Fibroblast of gingiva (primary cell): ENCODE measurements at regions not wholly inside any gene's neighbourhood (a gene's known extent, or its start where the extent isn't known, plus 50 kb on each side); places are given as distances from the start of the nearest gene placed in this dataset.
"Not testable (repeated sequence)": the region's sequence is repeated elsewhere in the genome, so short reads cannot be mapped to it uniquely, and the experiment has no call there.

ENCODE experiments used
- DNase-seq: peaks from one replicate; pipeline ENCODE4 v3.0.0-alpha.2; 2011; ENCODE audit warnings: low read depth

GRCh38 chr10:31683682-31684081 lies 244.9 kb downstream of the ARHGAP12 start:
- DNase-seq, result no peak

- peak; percentile 26 for DNase-seq
These were observed 248.7 kb downstream of the ARHGAP12 start for GRCh38 chr10:31679936-31680335.

- DNase-seq, result no peak
These were observed 249.8 kb downstream of the ARHGAP12 start for GRCh38 chr10:31678575-31679516.

- no peak for DNase-seq
These were observed 250.5 kb downstream of the ARHGAP12 start for GRCh38 chr10:31678139-31678536.

DNA sequence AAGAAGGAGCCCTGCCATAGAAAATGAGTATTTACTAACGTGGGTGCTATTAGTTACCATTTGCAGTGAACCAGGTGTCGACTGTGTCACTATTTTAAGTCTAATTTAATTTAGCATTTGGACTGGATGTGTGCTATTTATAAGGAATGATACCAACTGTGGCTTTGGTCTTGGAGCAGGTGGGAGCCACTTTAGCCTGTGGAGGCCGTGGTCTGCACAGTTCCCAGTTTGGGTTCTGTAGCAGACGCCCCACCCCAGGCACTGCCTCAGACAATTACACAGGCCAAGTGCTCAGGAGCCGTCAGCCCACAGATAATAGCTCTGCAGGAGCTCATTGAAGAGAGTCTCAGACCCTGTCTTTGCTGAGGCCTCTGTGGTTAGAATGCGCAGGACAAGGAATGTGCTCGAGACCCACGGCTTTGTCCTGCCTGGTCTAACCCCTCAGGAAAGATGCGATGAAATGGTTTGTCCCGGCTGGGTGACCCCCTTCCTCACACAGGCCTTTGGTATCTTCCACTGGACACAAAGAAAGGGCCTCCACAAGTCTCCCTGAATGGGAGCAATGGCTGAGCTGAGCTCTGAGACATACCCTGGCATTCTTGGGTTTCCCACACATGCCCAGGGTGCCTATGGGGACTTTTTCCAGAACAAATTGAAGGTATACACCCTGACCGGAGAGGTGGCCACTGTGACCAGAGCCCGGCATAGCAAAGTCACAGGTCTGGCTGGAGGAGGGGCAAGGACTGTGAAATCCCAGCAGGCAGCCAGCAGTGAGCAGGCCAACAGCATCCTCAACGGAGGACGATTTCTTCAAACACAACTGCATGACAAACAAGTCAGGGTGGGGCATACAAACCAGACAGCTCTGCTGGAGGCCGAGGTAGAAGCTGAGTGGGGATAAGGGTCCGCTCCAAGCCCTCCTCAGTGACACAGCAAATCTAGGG lies 251.2 kb downstream of the ARHGAP12 start:
- DNase-seq, result no peak

GRCh38 chr10:31675726-31676125 lies 252.9 kb downstream of the ARHGAP12 start:
- DNase-seq, result no peak

DNA sequence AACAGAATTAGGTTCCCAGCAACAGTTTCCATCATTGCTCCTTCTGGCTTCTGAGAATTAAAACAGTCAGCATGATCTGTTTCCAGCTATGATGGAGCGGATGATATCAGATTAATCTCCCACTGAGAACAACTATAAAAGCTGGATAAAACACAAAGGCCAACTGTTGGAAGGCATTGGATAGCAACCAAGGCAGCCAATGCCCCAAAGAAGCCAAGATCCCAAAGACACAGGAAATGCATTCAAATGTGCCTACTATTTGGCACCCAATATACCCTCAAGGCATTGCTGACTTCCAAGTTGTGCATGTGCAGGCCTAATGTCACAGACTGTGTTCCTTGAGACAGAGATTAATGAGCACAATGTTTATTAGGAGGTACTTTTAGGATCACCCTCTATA lies 259.3 kb downstream of the ARHGAP12 start:
- peak; percentile 54 for DNase-seq

- no peak for DNase-seq
These were observed 260.3 kb downstream of the ARHGAP12 start for GRCh38 chr10:31668326-31668725.

DNA sequence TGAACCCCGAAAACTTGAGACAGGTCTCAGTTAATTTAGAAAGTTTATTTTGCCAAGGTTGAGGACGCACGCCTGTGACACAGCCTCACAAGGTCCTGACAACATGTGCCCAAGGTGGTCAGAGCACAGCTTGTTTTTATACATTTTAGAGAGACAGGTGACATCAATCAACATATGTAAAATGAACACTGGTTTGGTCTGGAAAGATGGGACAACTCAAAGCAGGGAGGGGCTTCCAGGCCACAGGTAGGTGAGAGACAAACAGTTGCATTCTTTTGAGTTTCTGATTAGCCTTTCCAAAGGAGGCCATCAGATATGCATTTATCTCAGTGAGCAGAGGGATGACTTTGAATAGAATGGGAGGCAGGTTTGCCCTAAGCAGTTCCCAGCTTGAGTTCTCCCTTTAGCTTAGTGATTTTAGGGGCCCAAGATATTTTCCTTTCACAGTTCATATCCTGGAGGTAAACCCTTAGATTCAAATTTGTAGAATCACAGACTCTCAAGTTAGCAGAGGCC lies 262.8 kb downstream of the ARHGAP12 start:
- not testable (repeated sequence) for DNase-seq

GRCh38 chr10:31664803-31665202 lies 263.8 kb downstream of the ARHGAP12 start:
- DNase-seq, result no peak

- not testable (repeated sequence) for DNase-seq
These were observed 264.6 kb downstream of the ARHGAP12 start for GRCh38 chr10:31664071-31664470.

GRCh38 chr10:31660300-31660699 lies 268.3 kb downstream of the ARHGAP12 start:
- DNase-seq, result no peak

GRCh38 chr10:31659665-31660064 lies 269.0 kb downstream of the ARHGAP12 start:
- DNase-seq, result no peak

DNA sequence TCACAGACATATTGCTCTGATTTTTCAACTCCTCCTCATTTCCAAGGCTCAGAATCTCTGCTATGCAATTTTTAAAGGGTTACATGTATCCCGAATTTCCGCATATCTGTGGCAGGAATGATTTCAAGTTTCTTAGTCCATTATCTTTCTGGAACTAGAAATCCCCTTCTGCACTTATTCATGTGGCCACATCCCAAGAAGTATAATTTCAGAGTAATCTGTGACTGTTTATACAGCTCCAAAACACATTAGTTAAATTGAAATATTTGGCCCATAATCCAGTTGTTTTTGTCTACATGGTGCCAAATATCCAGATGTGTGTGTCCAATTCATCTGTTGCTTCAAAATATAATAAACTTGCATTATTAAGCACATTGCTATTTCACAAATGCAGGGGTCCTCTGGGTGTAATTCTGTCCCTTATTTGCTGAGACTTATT lies 271.2 kb downstream of the ARHGAP12 start:
- no peak for DNase-seq

- no peak for DNase-seq
These were observed 271.7 kb downstream of the ARHGAP12 start for GRCh38 chr10:31656851-31657433.

GRCh38 chr10:31652038-31652437 lies 276.6 kb downstream of the ARHGAP12 start:
- no peak for DNase-seq

DNA sequence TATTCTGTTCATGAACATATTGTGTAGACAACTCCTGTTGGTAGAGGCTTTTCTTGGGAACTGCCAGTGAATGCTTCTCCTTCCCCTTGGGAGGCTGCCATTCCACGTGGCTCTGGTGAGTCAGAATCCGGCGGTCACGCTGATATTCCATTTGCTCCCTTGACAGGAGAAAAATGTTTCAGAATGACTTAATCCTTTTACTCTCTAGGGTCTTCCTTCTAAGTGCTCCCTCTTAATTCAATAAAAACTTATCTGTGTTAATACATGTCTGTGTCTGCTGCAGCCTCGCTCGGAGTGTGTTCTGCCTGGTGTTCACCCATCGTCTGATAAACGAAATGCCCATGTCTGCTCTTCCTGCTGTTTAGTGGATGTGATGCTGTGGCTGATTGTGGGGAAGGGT lies 278.6 kb downstream of the ARHGAP12 start:
- peak; percentile 84 for DNase-seq

DNA sequence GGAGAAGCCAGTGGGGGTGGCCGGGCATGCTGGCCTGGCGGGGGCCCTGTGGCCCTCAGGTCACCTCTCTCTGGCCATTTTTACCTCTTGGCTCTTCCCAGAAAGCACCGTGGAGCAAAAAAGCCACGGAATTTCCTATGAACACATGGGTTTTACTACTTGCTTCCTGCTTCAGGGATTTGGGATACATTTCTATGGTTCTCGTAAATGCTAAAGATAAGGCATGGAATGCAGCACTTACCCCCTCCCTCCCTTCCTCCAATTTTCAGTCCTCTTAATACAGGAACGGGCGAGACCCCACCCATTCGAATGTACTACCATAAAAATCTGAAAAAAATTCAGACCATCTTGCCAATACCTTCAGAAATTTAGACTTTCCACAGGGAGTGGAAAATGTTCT lies 279.7 kb downstream of the ARHGAP12 start:
- DNase-seq, result no peak

GRCh38 chr10:31647861-31648260 lies 280.8 kb downstream of the ARHGAP12 start:
- no peak for DNase-seq

DNA sequence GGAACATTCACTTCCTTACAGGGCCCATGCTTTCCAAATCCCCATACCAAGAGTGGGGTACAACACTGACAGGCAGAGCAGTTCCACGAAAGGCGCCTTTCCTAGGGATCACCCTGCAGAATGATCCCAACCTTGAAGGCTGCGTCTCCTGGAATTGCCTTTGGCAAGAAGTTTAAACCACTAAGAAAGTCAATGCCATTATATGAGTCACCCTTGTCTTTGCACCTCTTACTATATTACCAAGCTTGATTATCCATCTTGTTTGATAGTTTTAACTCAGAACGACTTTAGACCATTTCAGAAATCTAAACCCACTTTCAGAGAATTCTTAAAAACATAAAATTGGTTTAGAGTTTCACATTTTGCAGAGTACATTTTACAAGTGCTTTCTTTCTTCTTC lies 282.1 kb downstream of the ARHGAP12 start:
- no peak for DNase-seq

DNA sequence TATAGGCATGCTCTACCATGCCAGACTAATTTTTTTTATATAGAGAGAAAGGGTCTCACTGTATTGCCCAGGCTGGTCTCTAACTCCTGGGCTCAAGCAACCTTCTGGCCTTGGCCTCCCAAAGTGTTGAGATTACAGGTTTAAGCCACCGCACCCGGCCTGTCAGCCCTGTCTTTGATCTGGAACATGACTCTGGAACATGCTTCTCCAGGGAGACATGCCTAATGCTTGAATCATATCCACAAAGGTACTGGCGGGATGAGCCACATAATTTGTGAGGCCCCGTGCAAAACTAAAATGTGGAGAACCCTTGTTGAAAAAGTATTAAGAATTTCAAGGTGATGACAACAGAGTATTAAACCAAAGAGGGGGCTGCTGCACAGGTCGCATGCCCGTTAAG lies 282.8 kb downstream of the ARHGAP12 start:
- DNase-seq, result no peak
